ENCODE measurements at regions not wholly inside any gene's neighbourhood (a gene's known extent, or its start where the extent isn't known, plus 50 kb on each side); places are given as distances from the start of the nearest gene placed in this dataset.

DNA sequence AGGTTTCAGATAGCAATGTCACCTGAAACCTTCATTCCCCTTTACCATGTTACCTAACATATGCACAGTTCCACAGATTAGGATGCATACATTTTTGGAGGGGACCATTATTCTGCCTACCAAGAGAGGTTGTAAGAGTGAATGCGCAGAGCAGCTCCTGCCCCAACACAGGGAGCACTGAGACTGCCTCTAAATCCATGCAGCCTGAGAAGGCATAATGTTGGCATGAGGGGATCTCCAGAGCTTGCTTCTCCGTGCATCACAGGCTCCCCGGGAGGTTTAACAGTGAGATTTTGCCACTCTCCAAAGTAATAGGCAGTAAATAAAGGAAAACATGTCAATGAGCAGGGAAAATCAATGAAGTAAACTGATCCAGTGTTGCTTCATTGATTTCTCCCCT is 410.8 kb downstream of the PCDH7 start:
- TF ChIP-seq POLR2A (IDR thresholded peaks at IDR 0.05) (no peak), POLR2AphosphoS5 (IDR thresholded peaks at IDR 0.05) (no peak)
- TF ChIP-seq, protein P1, sequence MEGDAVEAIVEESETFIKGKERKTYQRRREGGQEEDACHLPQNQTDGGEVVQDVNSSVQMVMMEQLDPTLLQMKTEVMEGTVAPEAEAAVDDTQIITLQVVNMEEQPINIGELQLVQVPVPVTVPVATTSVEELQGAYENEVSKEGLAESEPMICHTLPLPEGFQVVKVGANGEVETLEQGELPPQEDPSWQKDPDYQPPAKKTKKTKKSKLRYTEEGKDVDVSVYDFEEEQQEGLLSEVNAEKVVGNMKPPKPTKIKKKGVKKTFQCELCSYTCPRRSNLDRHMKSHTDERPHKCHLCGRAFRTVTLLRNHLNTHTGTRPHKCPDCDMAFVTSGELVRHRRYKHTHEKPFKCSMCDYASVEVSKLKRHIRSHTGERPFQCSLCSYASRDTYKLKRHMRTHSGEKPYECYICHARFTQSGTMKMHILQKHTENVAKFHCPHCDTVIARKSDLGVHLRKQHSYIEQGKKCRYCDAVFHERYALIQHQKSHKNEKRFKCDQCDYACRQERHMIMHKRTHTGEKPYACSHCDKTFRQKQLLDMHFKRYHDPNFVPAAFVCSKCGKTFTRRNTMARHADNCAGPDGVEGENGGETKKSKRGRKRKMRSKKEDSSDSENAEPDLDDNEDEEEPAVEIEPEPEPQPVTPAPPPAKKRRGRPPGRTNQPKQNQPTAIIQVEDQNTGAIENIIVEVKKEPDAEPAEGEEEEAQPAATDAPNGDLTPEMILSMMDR (IDR thresholded peaks at IDR 0.05): no peak

Measured in stomach (tissue), 4 donors.